Trophoblast cell (in vitro differentiated cells and primary cell): ENCODE measurements at regions not wholly inside any gene's neighbourhood (a gene's known extent, or its start where the extent isn't known, plus 50 kb on each side); places are given as distances from the start of the nearest gene placed in this dataset.
A peak's percentile ranks its signal among the peaks of the same experiment; 100 is the strongest.

Source experiments
- DNase-seq, 2 donors: peaks; one replicate each; pipeline ENCODE4 v3.0.0-alpha.2; 2016
- H2AFZ ChIP-seq: 2 replicates; pipeline ENCODE4 v1.6.1; 2013; ENCODE audit warnings: low read length, moderate library complexity, mild to moderate bottlenecking; ENCODE audit not compliant: insufficient read depth, poor library complexity
- H2AK5ac ChIP-seq: 2 replicates; pipeline ENCODE4 v1.6.1; 2013; ENCODE audit warnings: mild to moderate bottlenecking, low read length
- H2BK120ac ChIP-seq: 2 replicates; pipeline ENCODE4 v1.6.1; 2013; ENCODE audit warnings: low read length, mild to moderate bottlenecking, moderate library complexity; ENCODE audit not compliant: insufficient read depth, poor library complexity
- H2BK12ac ChIP-seq: 2 replicates; pipeline ENCODE4 v1.6.1; 2013; ENCODE audit warnings: mild to moderate bottlenecking, low read length, moderate library complexity
- H2BK5ac ChIP-seq: 2 replicates; pipeline ENCODE4 v1.6.1; 2013; ENCODE audit warnings: low read length, low read depth, moderate library complexity, mild to moderate bottlenecking; ENCODE audit not compliant: poor library complexity
- H3K14ac ChIP-seq: 2 replicates; pipeline ENCODE4 v1.6.1; 2013; ENCODE audit warnings: mild to moderate bottlenecking, low read length
- H3K18ac ChIP-seq: 2 replicates; pipeline ENCODE4 v1.6.1; 2013; ENCODE audit warnings: mild to moderate bottlenecking, low read length
- H3K23ac ChIP-seq: 2 replicates; pipeline ENCODE4 v1.6.1; 2013; ENCODE audit warnings: low read length
- H3K27ac ChIP-seq: 2 replicates; pipeline ENCODE4 v1.5.1; 2013; ENCODE audit warnings: low read depth, mild to moderate bottlenecking, inconsistent platforms, low read length, moderate library complexity
- H3K27me3 ChIP-seq: 2 replicates; pipeline ENCODE4 v1.6.1; 2013; ENCODE audit warnings: inconsistent platforms, mild to moderate bottlenecking, low read length, moderate library complexity; ENCODE audit not compliant: insufficient read depth
- H3K36me3 ChIP-seq, 2 experiments: 1 replicate in 1 of 2; 2 replicates in 1 of 2; pipeline ENCODE4 v1.6.1; 2013; ENCODE audit warnings: low read length in 2 of 2, mild to moderate bottlenecking in 2 of 2, moderate library complexity in 1 of 2; ENCODE audit not compliant: insufficient read depth in 2 of 2, control insufficient read depth in 1 of 2
- H3K4ac ChIP-seq: 2 replicates; pipeline ENCODE4 v1.6.1; 2013; ENCODE audit warnings: low read depth, mild to moderate bottlenecking, low read length, moderate library complexity
- H3K4me1 ChIP-seq, 2 experiments: 1 replicate in 1 of 2; 2 replicates in 1 of 2; pipeline ENCODE4 v1.6.1; 2013; ENCODE audit warnings: low read length in 2 of 2, mild to moderate bottlenecking in 2 of 2, moderate library complexity in 1 of 2; ENCODE audit not compliant: insufficient read depth in 2 of 2, control insufficient read depth in 1 of 2
- H3K4me2 ChIP-seq: 2 replicates; pipeline ENCODE4 v1.6.1; 2013; ENCODE audit warnings: inconsistent platforms, mild to moderate bottlenecking, low read length, moderate library complexity
- H3K4me3 ChIP-seq: 2 replicates; pipeline ENCODE4 v1.5.1; 2013; ENCODE audit warnings: mild to moderate bottlenecking, low read depth, low read length, inconsistent platforms
- H3K79me1 ChIP-seq: one replicate; pipeline ENCODE4 v1.6.1; 2013; ENCODE audit warnings: low read length
- H3K79me2 ChIP-seq: 2 replicates; pipeline ENCODE4 v1.6.1; 2013; ENCODE audit warnings: low read length, mild to moderate bottlenecking; ENCODE audit not compliant: control insufficient read depth, insufficient read depth, poor library complexity
- H3K9ac ChIP-seq: 2 replicates; pipeline ENCODE4 v1.6.1; 2013; ENCODE audit warnings: mild to moderate bottlenecking, low read length
- H3K9me3 ChIP-seq: 2 replicates; pipeline ENCODE4 v1.6.1; 2013; ENCODE audit warnings: low read depth, mild to moderate bottlenecking, control low read depth, inconsistent platforms, low read length; ENCODE audit not compliant: insufficient read depth
- H4K12ac ChIP-seq: 2 replicates; pipeline ENCODE4 v1.6.1; 2013; ENCODE audit warnings: low read depth, mild to moderate bottlenecking, low read length, moderate library complexity
- H4K8ac ChIP-seq: 2 replicates; pipeline ENCODE4 v1.6.1; 2013; ENCODE audit warnings: low read depth, mild to moderate bottlenecking, low read length, moderate library complexity
- H4K91ac ChIP-seq: one replicate; pipeline ENCODE4 v1.6.1; 2013; ENCODE audit warnings: low read depth, mild to moderate bottlenecking, low read length, moderate library complexity
- WGBS: extraction: QIAGEN DNeasy Blood & Tissue Kit; methylation state at CpG from one replicate; pipeline ENCODE4 v1.1.7; 2013; ENCODE audit warnings: missing lambda C conversion rate; ENCODE audit not compliant: insufficient read length, insufficient coverage; ENCODE audit errors: extremely low coverage; 5-methylcytosine and 5-hydroxymethylcytosine counted together

DNA sequence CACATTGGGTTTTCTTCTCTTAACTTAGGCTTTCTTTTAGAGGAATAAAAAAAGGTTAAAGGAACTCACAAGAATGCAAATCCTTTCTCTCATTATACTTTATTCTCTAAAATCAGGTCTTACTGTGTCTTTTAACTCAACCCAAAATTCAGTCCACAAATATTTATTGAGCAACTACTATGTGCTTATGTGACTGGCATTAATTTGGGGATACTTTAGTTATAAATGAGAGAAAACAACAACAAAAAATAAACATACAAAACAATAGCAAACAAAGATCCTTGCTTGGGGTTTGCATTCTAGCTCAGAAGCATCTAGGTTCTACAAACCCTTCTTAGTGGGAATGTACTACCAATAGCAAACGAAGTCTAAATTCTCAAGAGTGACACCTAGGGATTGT is 266.2 kb downstream of the UTRN start:
- no peaks in the 10 kb centered on the region for H3K79me2 ChIP-seq
- H4K12ac ChIP-seq, result no peak overlapping the region
- no peak overlapping the region for H4K91ac ChIP-seq
- no CpG with 5 or more reads among the region's 1 CpG for WGBS
- H3K36me3 ChIP-seq, result peaks cover 0 to 4% of the 10 kb centered on the region in 2 experiments
- no peak overlapping the region for H3K4ac ChIP-seq
- H3K4me1 ChIP-seq, result no peaks in the 10 kb centered on the region
- no peak overlapping the region for H3K18ac ChIP-seq
- no peak overlapping the region for H3K9ac ChIP-seq
- H3K14ac ChIP-seq, result no peak overlapping the region
- no peak overlapping the region for H3K27ac ChIP-seq
- H2AFZ ChIP-seq, result no peak overlapping the region
- no peak overlapping the region for H3K4me3 ChIP-seq
- H2BK12ac ChIP-seq, result no peak overlapping the region
- H2AK5ac ChIP-seq, result no peak overlapping the region
- H3K23ac ChIP-seq, result no peak overlapping the region
- H3K27me3 ChIP-seq, result no peaks in the 10 kb centered on the region
- no peak overlapping the region for H3K4me2 ChIP-seq
- no peaks in the 10 kb centered on the region for H3K9me3 ChIP-seq
- H4K8ac ChIP-seq, result no peak overlapping the region
- DNase-seq, result no peak
- no peak overlapping the region for H2BK120ac ChIP-seq
- no peak overlapping the region for H2BK5ac ChIP-seq
- no peaks in the 10 kb centered on the region for H3K79me1 ChIP-seq

DNA sequence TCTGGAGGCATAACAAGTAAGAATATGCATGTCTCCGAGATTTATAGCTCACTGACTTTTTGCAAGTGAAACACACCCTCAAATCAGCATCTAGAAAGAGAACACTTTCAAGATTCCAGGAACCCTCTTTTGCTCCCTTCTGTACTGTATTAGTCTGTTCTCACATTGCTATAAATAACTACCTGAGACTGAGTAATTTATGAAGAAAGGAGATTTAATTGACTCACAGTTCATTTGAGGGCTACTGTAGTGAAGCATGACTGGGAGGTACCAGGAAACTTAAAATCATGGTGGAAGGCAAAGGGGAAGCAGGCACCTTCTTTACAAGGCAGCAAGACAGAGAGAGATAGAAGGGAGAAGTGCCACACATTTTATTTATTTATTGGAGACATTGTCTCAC is 269.9 kb downstream of the UTRN start:
- Histone ChIP-seq H3K79me2 (no peaks in the 10 kb centered on the region), H3K79me1 (no peaks in the 10 kb centered on the region), H4K91ac (no peak overlapping the region), H3K36me3 (peaks cover 0 to 4% of the 10 kb centered on the region in 2 experiments), H2BK5ac (no peak overlapping the region), H3K4me2 (no peak overlapping the region), H3K27me3 (no peaks in the 10 kb centered on the region), H2AK5ac (no peak overlapping the region), H3K23ac (no peak overlapping the region), H2BK120ac (no peak overlapping the region), H2AFZ (no peak overlapping the region), H3K9ac (no peak overlapping the region), H4K12ac (no peak overlapping the region), H3K4me3 (no peak overlapping the region), H2BK12ac (no peak overlapping the region), H3K4me1 (peaks cover 0 to 2% of the 10 kb centered on the region in 2 experiments), H4K8ac (no peak overlapping the region), H3K9me3 (no peaks in the 10 kb centered on the region), H3K14ac (no peak overlapping the region), H3K27ac (no peak overlapping the region), H3K18ac (no peak overlapping the region), H3K4ac (no peak overlapping the region)
- no CpG with 5 or more reads among the region's 1 CpG for WGBS
- no peak for DNase-seq

DNA sequence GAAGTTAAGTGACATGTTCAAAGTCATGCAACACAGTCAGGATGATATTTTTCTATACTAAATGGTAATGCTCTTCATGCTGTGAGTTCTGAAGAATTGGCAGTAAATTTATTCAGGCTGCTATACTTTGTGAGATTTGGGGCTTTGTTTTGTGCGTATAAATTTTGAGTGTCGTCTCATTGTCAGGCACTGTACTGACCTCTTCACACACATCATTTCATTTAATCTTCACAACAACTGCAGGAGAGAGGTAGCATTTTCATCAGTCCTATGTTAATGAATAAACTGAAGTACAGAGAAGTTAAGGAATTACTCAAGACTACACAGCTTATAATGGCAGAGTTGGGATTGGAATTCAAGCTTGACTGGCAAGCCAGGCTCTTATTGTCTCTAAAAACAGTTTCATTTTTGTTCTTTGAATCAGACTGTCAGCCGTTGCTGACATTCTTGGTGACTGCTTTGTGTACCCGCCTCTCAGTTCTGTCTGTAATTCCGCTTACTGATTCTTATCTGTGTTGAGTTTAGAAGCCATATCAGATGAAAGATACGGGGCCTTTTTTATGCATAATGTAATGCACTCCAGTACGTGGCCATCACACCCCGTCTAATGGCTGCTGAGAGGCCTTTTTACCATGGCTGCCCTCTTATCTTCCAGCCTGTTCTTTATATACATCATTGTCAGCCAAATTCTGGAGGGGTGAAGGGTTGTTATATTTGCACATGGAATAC is 274.9 kb downstream of the UTRN start:
- Histone ChIP-seq H2AFZ (no peak overlapping the region), H4K91ac (no peak overlapping the region)
- WGBS, result no CpG with 5 or more reads among the region's 8 CpGs

DNA sequence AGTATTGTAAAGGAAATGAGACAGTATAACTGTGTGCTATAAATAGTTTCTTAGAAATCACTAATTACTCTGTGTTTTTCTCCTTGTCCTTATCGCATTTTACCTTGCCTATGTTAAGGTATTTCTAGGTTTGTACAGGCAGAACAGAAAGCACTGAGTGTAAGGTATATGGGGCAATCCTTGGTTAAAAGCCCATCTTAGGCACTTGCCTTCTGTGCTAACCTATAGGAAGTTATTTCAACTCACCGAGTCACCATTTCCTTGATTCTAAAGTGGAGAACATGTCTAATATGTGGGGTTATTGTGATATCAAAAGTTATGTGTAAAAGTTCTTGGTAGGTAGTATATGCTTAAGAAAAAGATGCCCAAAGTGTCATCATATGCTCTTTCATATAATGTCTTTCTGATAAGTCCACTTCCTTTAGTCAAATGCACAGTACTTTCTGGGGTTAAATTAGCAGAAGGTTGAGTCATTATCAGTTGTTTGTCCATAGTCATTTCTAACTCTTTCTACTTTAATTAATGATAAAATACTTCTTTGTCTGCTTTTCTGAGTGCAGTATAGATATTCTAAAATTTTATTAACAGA is 276.4 kb downstream of the UTRN start:
- no CpG with 5 or more reads among the region's 2 CpGs for WGBS

More for the DNA sequence above, 274.9 kb downstream of the UTRN start:
- H2AK5ac ChIP-seq, result no peak overlapping the region
- H3K4me3 ChIP-seq, result no peak overlapping the region
- H3K27ac ChIP-seq, result peak overlapping the region; percentile 64
- H3K4ac ChIP-seq, result no peak overlapping the region
- no peak overlapping the region for H2BK12ac ChIP-seq
- no peak overlapping the region for H4K8ac ChIP-seq
- no peak overlapping the region for H3K23ac ChIP-seq
- no peak overlapping the region for H4K12ac ChIP-seq
- H3K36me3 ChIP-seq, result peaks cover 0 to 4% of the 10 kb centered on the region in 2 experiments
- H3K14ac ChIP-seq, result no peak overlapping the region
- no peaks in the 10 kb centered on the region for H3K9me3 ChIP-seq
- no peak overlapping the region for H2BK120ac ChIP-seq
- no peaks in the 10 kb centered on the region for H3K27me3 ChIP-seq
- H3K4me2 ChIP-seq, result peak overlapping the region; percentile 13
- H3K79me1 ChIP-seq, result no peaks in the 10 kb centered on the region
- H2BK5ac ChIP-seq, result no peak overlapping the region
- H3K79me2 ChIP-seq, result no peaks in the 10 kb centered on the region
- H3K4me1 ChIP-seq, result peaks cover 0 to 2% of the 10 kb centered on the region in 2 experiments
- no peak overlapping the region for H3K18ac ChIP-seq
- no peak overlapping the region for H3K9ac ChIP-seq
- DNase-seq, result peak; percentile 83 to 95

More for the DNA sequence above, 276.4 kb downstream of the UTRN start:
- Histone ChIP-seq H3K9me3 (no peaks in the 10 kb centered on the region), H4K8ac (no peak overlapping the region), H2BK120ac (no peak overlapping the region), H4K12ac (no peak overlapping the region), H3K4me3 (no peak overlapping the region), H3K14ac (no peak overlapping the region), H3K79me2 (no peaks in the 10 kb centered on the region), H3K23ac (no peak overlapping the region), H3K27ac (no peak overlapping the region), H3K79me1 (no peaks in the 10 kb centered on the region), H4K91ac (no peak overlapping the region), H2AK5ac (no peak overlapping the region), H2AFZ (no peak overlapping the region), H3K18ac (no peak overlapping the region), H3K9ac (no peak overlapping the region), H2BK12ac (no peak overlapping the region), H2BK5ac (no peak overlapping the region), H3K4me1 (peaks cover 0 to 2% of the 10 kb centered on the region in 2 experiments), H3K27me3 (no peaks in the 10 kb centered on the region), H3K36me3 (no peaks in the 10 kb centered on the region), H3K4ac (no peak overlapping the region), H3K4me2 (no peak overlapping the region)
- no peak for DNase-seq
